ENCODE measurements at regions not wholly inside any gene's neighbourhood (a gene's known extent, or its start where the extent isn't known, plus 50 kb on each side); places are given as distances from the start of the nearest gene placed in this dataset.

DNA sequence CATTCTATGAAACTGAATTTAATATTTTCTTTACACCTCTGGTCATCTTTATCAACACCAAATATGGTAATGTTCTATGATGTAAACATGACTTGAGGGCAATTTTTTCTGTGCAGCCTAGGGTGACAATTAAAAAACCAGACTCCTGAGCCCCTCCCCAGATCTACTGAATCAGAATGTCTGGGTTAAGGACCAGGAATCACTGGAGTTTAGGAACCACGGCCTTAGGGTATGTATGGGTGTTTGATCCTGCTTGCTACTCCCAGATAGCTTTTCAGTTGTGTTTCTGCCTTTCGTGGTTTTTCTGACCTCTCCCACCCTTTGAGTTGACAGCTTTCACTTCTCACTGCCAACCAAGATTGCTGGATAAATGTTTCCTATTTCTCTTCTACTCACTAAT lies 332.2 kb downstream of the DHX15 start:
- TF ChIP-seq CTCF (conservative IDR thresholded peaks at IDR 0.05; ENCODE audit: low read depth, low read length) (no peak), EZH2phosphoT487 (IDR thresholded peaks at IDR 0.05; ENCODE audit: borderline replicate concordance, low read length) (no peak), EZH2 (IDR thresholded peaks at IDR 0.05; ENCODE audit: low read length, unreplicated experiment) (no peak)
